Vagina (tissue), 2 donors: ENCODE measurements at regions not wholly inside any gene's neighbourhood (a gene's known extent, or its start where the extent isn't known, plus 50 kb on each side); places are given as distances from the start of the nearest gene placed in this dataset.

Experiments used
- DNase-seq, 2 donors: peaks; one replicate each; pipeline ENCODE4 v3.0.0-alpha.2; 2017; ENCODE audit errors: extremely low spot score in 2 of 2
- H3K27ac ChIP-seq: fragments of 200-600 bp; sonication (generic); one replicate; pipeline ENCODE4 v1.5.1; 2019
- H3K27me3 ChIP-seq: fragments of 200-600 bp; sonication (generic); one replicate; pipeline ENCODE4 v1.5.1; 2019
- H3K36me3 ChIP-seq, 2 donors: fragments of 200-600 bp; sonication (generic); one replicate each; pipeline ENCODE4 v1.5.1; 2017 to 2019
- H3K4me1 ChIP-seq: fragments of 200-600 bp; sonication (generic); one replicate; pipeline ENCODE4 v1.5.1; 2019
- H3K4me3 ChIP-seq, 2 donors: fragments of 200-600 bp; sonication (generic); 1 replicate in 1 of 2; 2 replicates in 1 of 2; pipeline ENCODE4 v1.5.1; 2016 to 2019
- H3K9me3 ChIP-seq: fragments of 200-600 bp; sonication (generic); one replicate; pipeline ENCODE4 v1.5.1; 2019
- CTCF ChIP-seq, 3 experiments: fragments of 450-650 bp in 2 of 3; fragments of 200-600 bp in 1 of 3; sonication (generic) in 1 of 3; IDR thresholded peaks; one replicate each; pipeline ENCODE4 v1.5.1; 2017 to 2019; ENCODE audit warnings: antibody characterized with exemption in 3 of 3, mild to moderate bottlenecking in 2 of 3, moderate library complexity in 2 of 3
- POLR2A ChIP-seq, 2 donors: fragments of 450-650 bp; IDR thresholded peaks; one replicate each; pipeline ENCODE4 v1.6.1; 2017; ENCODE audit warnings: antibody characterized with exemption in 2 of 2, mild to moderate bottlenecking in 2 of 2, moderate library complexity in 2 of 2
- POLR2AphosphoS5 ChIP-seq, 2 donors: sonication (generic); formaldehyde crosslinking; IDR thresholded peaks; one replicate each; pipeline ENCODE4 v1.9.0; 2017; ENCODE audit warnings: antibody characterized with exemption in 2 of 2, mild to moderate bottlenecking in 2 of 2, low read depth in 1 of 2; ENCODE audit not compliant: insufficient read depth in 1 of 2
- intact Hi-C: fragments of 100-400 bp; cut with DNase I; formaldehyde crosslinking; loops from one replicate; pipeline ENCODE4 v1.15.1; 2023

- intact Hi-C loops, result no loop called here
- Histone ChIP-seq H3K36me3 (no peaks in the 10 kb centered on the region), H3K9me3 (no peaks in the 10 kb centered on the region), H3K27me3 (no peaks in the 10 kb centered on the region), H3K4me3 (no peak overlapping the region), H3K4me1 (no peaks in the 10 kb centered on the region), H3K27ac (no peak overlapping the region)
- DNase-seq, result no peak
- TF ChIP-seq CTCF (IDR thresholded peaks at IDR 0.05) (no peak), POLR2AphosphoS5 (IDR thresholded peaks at IDR 0.05; ENCODE audit: insufficient read depth in 1 of 2, low read depth in 1 of 2) (no peak), POLR2A (IDR thresholded peaks at IDR 0.05) (no peak)
These were observed 398.7 kb downstream of the DSEL start for GRCh38 chr18:67117804-67118203.

DNA sequence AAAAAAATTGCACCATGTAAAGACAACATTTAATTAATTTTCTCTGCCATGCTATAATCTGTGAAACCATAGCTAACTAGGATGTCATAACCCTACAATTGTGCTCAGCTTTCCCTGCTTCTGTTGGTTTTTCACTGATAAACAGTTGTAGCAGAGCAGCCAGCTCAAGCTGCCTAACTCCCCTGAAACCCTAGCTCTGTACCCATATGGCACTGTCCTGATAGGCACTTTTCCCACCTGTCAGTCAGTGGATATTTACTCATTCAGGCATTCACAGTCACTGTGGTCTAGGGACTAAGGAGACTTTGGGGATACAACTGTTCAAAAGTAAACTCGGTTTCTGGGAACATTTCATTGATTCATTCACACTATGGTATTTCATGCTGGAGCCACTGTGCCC lies 407.0 kb downstream of the DSEL start:
- H3K9me3 ChIP-seq, result no peaks in the 10 kb centered on the region
- H3K4me3 ChIP-seq, result no peak overlapping the region
- intact Hi-C loops, result no loop called here
- no peak overlapping the region for H3K27ac ChIP-seq
- no peak for TF ChIP-seq POLR2AphosphoS5 (IDR thresholded peaks at IDR 0.05; ENCODE audit: insufficient read depth in 1 of 2, low read depth in 1 of 2)
- TF ChIP-seq POLR2A (IDR thresholded peaks at IDR 0.05), result no peak
- TF ChIP-seq CTCF (IDR thresholded peaks at IDR 0.05), result no peak
- H3K4me1 ChIP-seq, result no peaks in the 10 kb centered on the region
- no peak for DNase-seq
- H3K27me3 ChIP-seq, result no peaks in the 10 kb centered on the region
- H3K36me3 ChIP-seq, result no peaks in the 10 kb centered on the region

- no peak overlapping the region for H3K27ac ChIP-seq
- no peak overlapping the region for H3K4me3 ChIP-seq
- intact Hi-C loops, result no loop called here
- no peaks in the 10 kb centered on the region for H3K4me1 ChIP-seq
- H3K36me3 ChIP-seq, result no peaks in the 10 kb centered on the region
- no peaks in the 10 kb centered on the region for H3K27me3 ChIP-seq
- DNase-seq, result no peak
- TF ChIP-seq POLR2AphosphoS5 (IDR thresholded peaks at IDR 0.05; ENCODE audit: insufficient read depth in 1 of 2, low read depth in 1 of 2), result no peak
- no peak for TF ChIP-seq POLR2A (IDR thresholded peaks at IDR 0.05)
- TF ChIP-seq CTCF (IDR thresholded peaks at IDR 0.05), result no peak
- no peaks in the 10 kb centered on the region for H3K9me3 ChIP-seq
These were observed 407.6 kb downstream of the DSEL start for GRCh38 chr18:67108894-67109293.

DNA sequence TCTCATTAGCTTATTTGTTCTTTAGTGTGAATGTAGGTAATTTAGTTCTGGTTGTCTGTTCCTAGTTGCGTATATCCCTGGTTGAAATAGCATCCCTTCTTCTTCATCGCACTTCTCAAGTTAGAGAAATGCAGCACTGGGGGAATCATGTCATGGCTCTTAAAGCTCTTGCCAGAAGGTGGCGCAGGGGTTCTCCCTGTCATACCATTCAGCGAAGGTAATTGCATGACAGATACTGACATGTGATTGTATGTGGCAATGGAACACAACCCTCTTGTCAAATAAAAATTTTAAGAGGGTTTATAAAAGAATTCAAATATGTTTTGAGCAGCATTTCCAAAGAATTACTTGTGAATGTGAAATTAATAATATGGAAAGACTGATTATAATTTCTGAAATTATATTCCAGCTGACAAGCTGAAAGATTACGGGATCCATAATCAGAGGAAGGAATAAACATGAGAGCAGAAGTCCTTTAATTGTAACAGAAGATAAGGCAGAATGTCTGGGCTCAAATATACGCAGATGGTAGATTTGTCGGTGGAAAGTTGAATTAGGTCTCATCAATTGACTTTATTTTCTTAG lies 411.7 kb downstream of the DSEL start:
- intact Hi-C loops, result no loop called here
- no peak for DNase-seq
- no peak for TF ChIP-seq POLR2AphosphoS5 (IDR thresholded peaks at IDR 0.05; ENCODE audit: insufficient read depth in 1 of 2, low read depth in 1 of 2)
- no peak for TF ChIP-seq POLR2A (IDR thresholded peaks at IDR 0.05)
- TF ChIP-seq CTCF (IDR thresholded peaks at IDR 0.05), result peak in 1 of 3 experiments; percentile 22
- H3K4me1 ChIP-seq, result no peaks in the 10 kb centered on the region
- H3K9me3 ChIP-seq, result no peaks in the 10 kb centered on the region
- no peaks in the 10 kb centered on the region for H3K27me3 ChIP-seq
- no peak overlapping the region for H3K27ac ChIP-seq
- no peak overlapping the region for H3K4me3 ChIP-seq
- H3K36me3 ChIP-seq, result no peaks in the 10 kb centered on the region

GRCh38 chr18:67094123-67094522 lies 422.4 kb downstream of the DSEL start:
- Histone ChIP-seq H3K9me3 (no peaks in the 10 kb centered on the region), H3K4me3 (no peak overlapping the region), H3K27me3 (no peaks in the 10 kb centered on the region), H3K27ac (no peak overlapping the region), H3K4me1 (no peaks in the 10 kb centered on the region), H3K36me3 (no peaks in the 10 kb centered on the region)
- DNase-seq, result no peak
- no peak for TF ChIP-seq POLR2AphosphoS5 (IDR thresholded peaks at IDR 0.05; ENCODE audit: insufficient read depth in 1 of 2, low read depth in 1 of 2)
- no peak for TF ChIP-seq POLR2A (IDR thresholded peaks at IDR 0.05)
- no peak for TF ChIP-seq CTCF (IDR thresholded peaks at IDR 0.05)
- intact Hi-C loops, result no loop called here
